COR-L47 (cell line): ENCODE measurements at regions not wholly inside any gene's neighbourhood (a gene's known extent, or its start where the extent isn't known, plus 50 kb on each side); places are given as distances from the start of the nearest gene placed in this dataset.

ENCODE experiments used
- DNase-seq: peaks from one replicate; lab custom pipeline; 2025; lab: John Stamatoyannopoulos, UW

GRCh38 chr11:119793335-119793984 is 64.5 kb upstream of the NECTIN1 start:
- DNase-seq: no peak

GRCh38 chr11:119791701-119792151 is 62.7 kb upstream of the NECTIN1 start:
- peak; percentile 83 for DNase-seq

- DNase-seq: no peak
Observed at GRCh38 chr11:119791047-119791446, 62.0 kb upstream of the NECTIN1 start.

- DNase-seq: no peak
Observed at GRCh38 chr11:119790476-119790875, 61.5 kb upstream of the NECTIN1 start.

- DNase-seq: peak; percentile 26
Observed at GRCh38 chr11:119789766-119790407, 60.9 kb upstream of the NECTIN1 start.

GRCh38 chr11:119788911-119789560 is 60.0 kb upstream of the NECTIN1 start:
- no peak for DNase-seq

GRCh38 chr11:119788096-119788883 is 59.3 kb upstream of the NECTIN1 start:
- no peak for DNase-seq

GRCh38 chr11:119787074-119787461 is 58.1 kb upstream of the NECTIN1 start:
- DNase-seq: peak; percentile 79

- no peak for DNase-seq
Observed at GRCh38 chr11:119786431-119787073, 57.6 kb upstream of the NECTIN1 start.

- no peak for DNase-seq
Observed at GRCh38 chr11:119785131-119785530, 56.1 kb upstream of the NECTIN1 start.

- DNase-seq: no peak
Observed at GRCh38 chr11:119784421-119784820, 55.4 kb upstream of the NECTIN1 start.

GRCh38 chr11:119783466-119784400 is 54.7 kb upstream of the NECTIN1 start:
- no peak for DNase-seq

GRCh38 chr11:119782739-119783072 is 53.7 kb upstream of the NECTIN1 start:
- DNase-seq: no peak

GRCh38 chr11:119782006-119782738 is 53.2 kb upstream of the NECTIN1 start:
- no peak for DNase-seq

- DNase-seq: no peak
Observed at GRCh38 chr11:119780222-119780953, 51.4 kb upstream of the NECTIN1 start.

- DNase-seq: no peak
Observed at GRCh38 chr11:119779195-119780071, 50.4 kb upstream of the NECTIN1 start.
